ENCODE measurements at regions not wholly inside any gene's neighbourhood (a gene's known extent, or its start where the extent isn't known, plus 50 kb on each side); places are given as distances from the start of the nearest gene placed in this dataset.

DNA sequence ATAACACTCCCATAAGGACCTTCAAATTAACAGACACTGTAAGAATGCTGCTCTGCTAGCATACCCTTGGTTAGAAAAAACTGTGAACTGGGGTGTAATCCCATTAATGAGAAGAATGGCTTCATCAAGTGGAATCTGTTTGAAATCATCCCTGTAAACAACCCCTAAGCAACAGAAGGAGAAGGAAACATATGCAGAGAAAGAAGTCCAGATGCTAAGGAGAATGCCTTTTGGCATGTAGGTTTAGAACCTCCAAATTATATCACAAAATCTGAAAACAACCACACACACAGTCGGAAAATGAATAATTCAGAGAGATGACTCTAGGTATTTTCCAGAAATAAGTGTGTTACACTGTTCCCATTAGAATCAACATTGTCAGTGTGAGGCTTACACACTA, 140.2 kb downstream of the NUAK1 start:
- TF ChIP-seq POLR2A (IDR thresholded peaks at IDR 0.05; ENCODE audit: low read length) (no peak), GATA1 (IDR thresholded peaks at IDR 0.05; ENCODE audit: low read depth, low read length) (no peak)

All from erythroblast (primary cell).